HG02588 (cell line): ENCODE measurements at regions not wholly inside any gene's neighbourhood (a gene's known extent, or its start where the extent isn't known, plus 50 kb on each side); places are given as distances from the start of the nearest gene placed in this dataset.

Experiments used
- ATAC-seq: cut with Tn5 transposase; IDR thresholded peaks from one replicate; pipeline ENCODE4 v1.9.1; 2021; ENCODE audit warnings: mild to moderate bottlenecking, moderate library complexity; ENCODE audit not compliant: unreplicated experiment

- no peak for ATAC-seq
Measured at GRCh38 chr2:145091967-145092366, 572.0 kb upstream of the ZEB2 start.

DNA sequence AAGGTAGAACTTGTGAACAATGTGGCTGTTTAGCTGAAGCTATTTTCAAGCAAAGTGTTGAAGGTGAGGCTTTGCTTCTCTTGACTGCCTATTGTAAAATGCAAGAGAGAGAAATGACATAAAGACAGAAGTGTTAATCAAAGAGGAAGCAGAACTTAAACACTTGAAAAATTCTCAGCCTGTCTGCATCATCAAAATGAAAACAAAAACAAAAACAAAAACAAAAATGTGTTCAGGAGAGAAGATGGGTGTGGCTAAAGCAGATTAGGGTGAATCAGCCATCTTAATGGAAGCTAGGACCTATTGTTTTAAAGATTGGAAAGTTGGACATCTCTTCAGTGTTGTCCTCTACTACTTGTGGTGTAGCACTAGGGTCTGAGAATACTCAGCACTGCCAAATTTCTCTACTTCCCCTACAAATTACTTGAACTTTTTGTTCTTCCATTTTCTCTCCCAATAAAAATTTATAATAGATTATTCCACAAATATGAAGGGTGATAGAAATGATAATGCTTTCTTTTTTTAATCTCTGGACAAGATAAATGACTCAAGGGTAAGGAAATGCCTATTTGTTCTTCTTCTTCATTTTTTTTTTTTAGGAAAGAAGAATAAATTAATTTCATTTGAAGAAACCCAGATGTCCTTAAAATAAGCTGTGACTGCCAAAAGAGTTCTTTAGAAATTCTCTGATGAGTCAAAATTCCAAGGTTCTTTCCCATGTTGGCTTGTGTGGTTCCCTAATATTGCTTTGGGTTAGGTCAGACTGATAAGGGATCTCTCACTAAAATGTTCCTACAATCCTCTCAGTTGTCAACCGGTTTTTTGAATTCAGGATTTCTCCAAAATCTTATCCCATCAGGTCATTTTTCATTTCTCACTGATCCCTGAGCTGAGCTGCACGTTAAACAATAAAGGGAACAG lies 571.2 kb upstream of the ZEB2 start:
- no peak for ATAC-seq

- no peak for ATAC-seq
Measured at GRCh38 chr2:145088756-145089155, 568.8 kb upstream of the ZEB2 start.

DNA sequence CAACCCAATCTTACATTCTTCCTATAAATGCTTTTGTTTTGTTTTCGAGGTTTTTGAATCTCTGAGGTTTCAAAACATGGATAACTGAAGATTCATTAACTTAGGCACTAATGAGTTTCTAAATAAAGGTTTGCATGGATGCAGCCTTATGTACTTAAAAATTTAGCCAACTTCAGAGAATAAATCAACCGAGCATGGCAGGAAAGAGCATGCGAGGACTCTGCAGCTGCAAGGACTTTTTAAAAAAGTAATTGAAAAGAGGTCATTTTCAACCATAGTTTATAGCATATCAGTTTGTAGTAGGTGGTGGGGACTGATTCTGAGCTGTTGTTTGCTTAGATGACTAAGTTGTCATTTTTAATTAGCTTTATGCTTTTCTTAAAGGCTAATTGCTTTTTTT lies 567.0 kb upstream of the ZEB2 start:
- ATAC-seq: no peak

DNA sequence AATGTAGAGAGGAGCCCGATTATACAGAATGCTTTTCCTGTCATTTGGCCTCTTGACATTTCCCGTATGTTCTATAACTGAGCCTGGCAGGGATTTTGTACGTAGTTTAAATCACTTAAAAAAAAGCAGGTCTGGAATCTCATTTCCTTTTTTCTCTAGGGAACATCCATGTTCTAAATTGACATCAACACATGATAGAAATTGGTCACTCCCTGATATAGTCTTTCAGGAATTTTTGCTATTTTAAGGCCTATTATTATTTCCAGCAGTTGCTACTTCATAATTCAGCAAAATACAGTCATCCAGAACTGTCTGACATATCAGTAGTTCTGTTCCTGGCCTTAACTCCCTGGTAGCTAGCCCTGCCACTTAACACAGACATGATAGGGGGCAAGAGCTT lies 565.7 kb upstream of the ZEB2 start:
- ATAC-seq: no peak

- no peak for ATAC-seq
Measured at GRCh38 chr2:145080426-145080825, 560.5 kb upstream of the ZEB2 start.

GRCh38 chr2:145079641-145080040 lies 559.7 kb upstream of the ZEB2 start:
- ATAC-seq: no peak

DNA sequence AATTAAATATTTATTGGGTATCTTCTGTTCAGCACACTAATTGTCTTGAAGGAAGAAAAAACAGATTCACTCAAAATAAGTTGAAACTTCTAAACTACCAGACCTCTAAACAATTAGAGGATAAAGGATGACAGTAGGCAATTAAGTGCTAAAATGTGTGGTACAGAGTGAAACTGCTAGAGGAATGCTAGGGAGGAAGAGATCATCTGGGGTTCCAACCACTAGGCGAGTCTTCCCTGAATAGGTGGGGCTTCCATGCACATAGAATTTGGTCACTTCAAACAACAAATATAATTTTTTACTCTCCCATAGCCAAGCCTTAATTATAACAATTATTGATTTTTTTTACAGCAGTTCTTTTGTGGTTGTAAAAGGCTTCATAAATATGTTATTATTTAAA lies 559.0 kb upstream of the ZEB2 start:
- ATAC-seq: no peak

GRCh38 chr2:145076085-145076484 lies 556.2 kb upstream of the ZEB2 start:
- no peak for ATAC-seq

DNA sequence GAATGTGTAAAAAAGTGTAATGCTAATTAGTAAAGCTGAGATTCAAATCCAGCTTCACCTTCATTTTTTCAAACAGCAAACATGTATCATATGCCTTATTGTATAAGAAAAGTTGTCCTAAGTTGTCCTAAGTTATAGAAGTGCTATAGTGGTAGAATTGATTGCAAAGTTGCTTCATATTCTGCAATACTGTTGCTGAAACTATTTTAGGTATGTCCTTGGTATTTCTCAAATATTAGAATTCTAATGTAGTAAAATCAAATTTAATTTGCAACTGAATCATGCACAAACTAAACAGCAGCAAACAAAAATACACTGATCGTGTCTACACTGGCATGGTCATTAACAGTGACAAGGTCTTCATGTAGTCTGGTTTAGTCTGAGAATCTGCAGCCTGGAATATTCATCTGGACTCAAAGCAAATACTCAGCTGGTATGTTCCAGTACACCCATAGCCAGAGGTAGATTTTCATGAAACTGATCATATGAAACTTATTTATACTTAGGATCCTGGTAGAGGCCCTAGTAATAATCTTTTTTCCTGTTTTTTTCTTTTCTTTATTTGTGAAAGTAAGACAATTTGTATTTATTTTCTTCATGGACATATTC lies 555.6 kb upstream of the ZEB2 start:
- no peak for ATAC-seq

DNA sequence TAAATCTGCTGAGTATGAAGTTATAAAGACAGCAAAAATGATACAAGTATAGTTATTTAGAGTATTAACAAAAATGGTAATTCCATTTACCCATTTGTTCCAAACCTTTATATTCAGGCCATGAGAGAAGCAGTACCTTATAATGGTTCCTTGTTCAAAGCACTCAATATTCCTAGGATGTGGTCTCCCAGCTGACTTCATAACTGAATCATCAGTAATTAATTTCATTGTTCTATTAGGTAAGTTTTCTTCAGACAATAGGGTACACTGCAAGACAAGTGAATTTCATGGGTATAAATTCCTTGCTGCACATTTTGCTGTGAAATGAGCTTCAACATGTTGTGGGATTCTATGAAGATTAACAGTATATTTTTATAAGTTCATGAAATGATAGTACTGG lies 550.8 kb upstream of the ZEB2 start:
- ATAC-seq: no peak

DNA sequence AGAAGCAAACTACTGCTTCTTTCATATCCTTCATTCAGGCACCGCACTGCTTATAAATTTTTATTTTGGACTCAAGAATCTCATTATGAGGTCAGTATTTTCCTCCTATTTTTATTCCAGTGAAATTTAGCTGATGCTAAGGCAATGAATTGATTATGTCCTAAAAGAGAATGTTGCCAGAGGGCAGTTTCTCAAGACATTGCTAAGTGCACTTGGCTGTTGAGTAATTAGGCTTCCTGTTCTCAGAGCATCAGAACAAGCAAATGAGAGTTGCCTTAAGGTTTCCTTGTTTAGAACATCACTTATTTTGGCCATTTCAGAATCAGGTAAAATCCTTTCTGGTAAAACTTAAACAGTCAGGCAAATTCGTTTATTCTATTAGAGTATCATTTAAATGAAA lies 548.6 kb upstream of the ZEB2 start:
- no peak for ATAC-seq

DNA sequence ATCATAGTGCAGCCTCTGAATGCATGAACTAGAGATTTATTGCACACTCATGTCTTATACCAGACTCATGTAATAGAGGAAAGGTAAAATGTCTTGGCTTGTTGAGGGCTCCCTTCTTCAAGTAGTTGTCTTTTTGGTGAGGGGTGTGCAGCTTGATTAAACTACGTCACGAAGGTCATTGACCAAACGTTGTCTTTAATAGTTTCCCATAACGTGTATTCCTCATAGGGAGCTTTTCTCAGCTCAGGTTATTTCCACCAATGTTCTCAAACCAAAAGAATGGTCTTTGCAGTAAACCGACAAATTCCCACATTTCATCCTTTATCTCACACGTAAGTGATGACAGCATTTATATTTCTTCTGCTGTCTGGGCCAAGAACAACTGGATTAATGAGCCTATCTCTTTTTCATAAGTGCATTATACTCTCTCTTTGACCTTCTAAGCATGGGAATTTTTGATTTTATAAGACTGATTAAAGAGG lies 547.7 kb upstream of the ZEB2 start:
- no peak for ATAC-seq

DNA sequence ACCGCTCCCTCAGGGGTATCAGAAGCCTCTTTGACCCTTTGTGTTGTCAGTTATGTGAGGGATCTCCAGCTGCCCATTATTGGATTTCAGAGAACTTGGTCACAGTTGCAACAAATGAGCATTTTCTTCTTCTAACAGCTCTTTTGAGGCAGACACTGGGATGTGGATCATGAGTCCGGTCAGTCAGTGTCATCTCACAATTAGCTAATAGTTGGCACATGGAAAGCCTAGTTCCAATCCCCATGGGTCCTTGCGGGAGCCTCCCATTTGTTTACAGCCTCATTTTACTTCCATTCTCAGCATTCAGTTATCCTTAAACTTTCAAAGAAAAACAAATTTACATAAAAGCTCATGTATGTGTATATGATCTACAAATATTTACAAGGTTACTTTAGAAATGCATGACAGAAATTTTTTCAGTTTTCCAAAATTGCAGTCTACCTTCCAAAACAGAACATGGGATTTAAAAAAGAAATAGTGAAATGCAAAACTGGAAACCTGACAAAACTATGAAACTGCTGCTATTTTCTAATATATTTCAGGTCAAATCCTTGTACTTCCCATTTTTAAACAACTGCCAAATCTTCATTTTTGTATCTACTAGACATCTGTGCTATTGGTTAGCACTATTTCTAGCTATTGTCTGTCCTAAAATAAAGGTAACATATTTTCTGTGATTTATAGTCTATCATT lies 547.1 kb upstream of the ZEB2 start:
- no peak for ATAC-seq

DNA sequence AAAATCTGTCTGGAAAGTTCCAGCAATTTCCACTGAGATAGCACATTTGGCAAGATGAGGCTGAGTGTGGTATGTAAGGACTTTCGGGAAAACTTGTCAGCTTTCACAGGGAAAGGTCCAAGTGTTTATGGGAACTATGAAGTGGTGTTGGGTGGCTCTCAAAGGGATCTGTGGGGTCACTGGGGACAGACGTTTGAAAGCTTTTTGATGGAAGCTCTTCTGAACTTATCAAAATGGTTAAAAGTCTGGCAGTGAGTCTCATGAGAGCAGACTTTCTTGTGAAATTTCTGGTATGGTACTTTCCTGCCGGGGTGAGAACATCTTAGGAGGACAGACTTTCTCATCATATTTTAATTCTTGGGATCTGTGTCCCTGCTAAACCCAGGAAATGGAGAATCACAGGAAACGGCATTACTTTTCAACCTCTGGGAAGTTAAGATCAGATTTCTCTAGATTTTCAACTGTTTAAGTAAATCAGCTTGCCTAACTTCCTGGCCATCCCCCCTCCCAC lies 546.3 kb upstream of the ZEB2 start:
- ATAC-seq: no peak

DNA sequence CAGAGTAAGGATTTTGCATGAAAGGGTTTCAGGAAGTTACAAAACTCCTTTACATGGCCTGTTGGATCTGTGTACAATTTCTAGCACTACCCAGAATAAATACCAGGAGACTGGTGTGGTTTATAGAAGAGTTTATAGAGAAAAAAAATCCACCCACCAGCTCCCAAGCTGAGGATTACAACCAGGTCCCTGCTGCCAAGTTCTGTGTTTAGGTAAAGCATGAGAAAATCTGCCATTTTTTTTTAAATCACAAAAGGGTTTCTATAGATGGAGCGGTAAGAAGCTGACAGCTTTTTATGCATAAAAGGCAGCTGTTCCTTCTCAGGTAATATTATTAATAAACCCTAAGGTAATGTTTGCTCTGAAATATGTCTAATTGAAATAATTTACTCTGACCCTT lies 545.4 kb upstream of the ZEB2 start:
- no peak for ATAC-seq

GRCh38 chr2:145064511-145064910 lies 544.6 kb upstream of the ZEB2 start:
- no peak for ATAC-seq

GRCh38 chr2:145060876-145061275 lies 541.0 kb upstream of the ZEB2 start:
- no peak for ATAC-seq

GRCh38 chr2:145059914-145060313 lies 540.0 kb upstream of the ZEB2 start:
- no peak for ATAC-seq

DNA sequence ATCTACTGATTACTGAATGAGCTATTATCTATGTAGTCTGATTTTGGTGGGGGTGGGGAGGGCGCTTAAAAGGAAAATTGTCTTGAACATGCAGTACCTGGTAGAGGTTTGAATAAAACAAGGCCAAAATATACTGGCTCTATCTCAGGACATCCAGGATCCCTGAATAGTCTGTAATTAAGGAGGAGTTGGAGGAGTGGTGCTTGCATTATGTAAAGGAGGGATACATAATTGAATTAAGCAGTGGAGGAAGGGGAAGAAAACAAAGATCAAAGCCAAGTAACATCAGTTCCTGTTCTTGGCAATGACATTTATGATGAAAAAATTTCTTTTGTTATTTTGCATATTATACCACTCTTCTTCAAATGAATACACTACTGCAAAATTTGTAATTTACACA lies 539.4 kb upstream of the ZEB2 start:
- ATAC-seq: no peak

DNA sequence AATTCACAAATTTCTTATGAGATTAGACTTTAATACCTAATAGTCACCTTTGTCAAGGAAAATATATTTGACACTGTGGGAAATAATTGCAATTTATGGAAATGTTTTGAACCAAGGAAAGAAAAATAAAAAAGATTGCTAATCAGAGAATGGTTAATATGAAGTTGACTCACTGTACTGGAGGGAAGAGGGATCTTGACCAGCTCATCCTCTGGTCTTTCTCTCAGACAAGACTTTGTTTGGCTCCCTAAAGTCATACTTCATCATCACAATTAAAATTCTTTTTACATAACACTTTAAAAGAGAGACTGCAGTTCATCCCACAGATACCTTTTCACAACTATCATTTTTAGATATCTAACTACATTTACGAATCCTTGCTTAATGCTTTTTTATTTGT lies 538.5 kb upstream of the ZEB2 start:
- no peak for ATAC-seq

DNA sequence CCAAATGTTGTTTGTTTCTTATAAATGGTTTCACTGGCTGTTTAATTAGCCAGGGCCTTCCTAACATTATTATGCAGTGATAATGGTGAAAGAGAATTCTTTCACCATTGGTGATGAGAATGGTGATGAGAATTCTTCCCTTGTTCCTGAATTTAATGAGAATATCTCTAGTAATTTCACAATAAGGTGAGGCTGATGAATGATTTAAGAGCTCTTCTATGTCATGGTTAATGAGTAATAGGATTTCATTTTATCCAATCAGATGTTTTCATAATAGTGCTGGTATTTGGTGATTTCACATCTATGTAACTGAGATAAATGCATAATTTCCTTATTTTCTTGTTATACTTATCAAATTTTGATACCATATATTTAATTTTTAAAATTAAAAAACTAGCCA lies 535.7 kb upstream of the ZEB2 start:
- ATAC-seq: no peak
